Spleen (tissue), 11 donors: ENCODE measurements at regions not wholly inside any gene's neighbourhood (a gene's known extent, or its start where the extent isn't known, plus 50 kb on each side); places are given as distances from the start of the nearest gene placed in this dataset.

Experiments
- DNase-seq: peaks from one replicate; pipeline ENCODE4 v3.0.0-alpha.2; 2020
- H3K27ac ChIP-seq, 8 donors: fragments of 200-600 bp; sonication (generic) in 7 of 8; 1 replicate in 4 of 8; 2 replicates in 4 of 8; pipeline versions ENCODE4 v1.5.0 to v1.8.0; 2016 to 2021; ENCODE audit warnings: inconsistent platforms in 4 of 8, mild to moderate bottlenecking in 4 of 8, moderate library complexity in 1 of 8
- H3K27me3 ChIP-seq, 7 donors: fragments of 200-600 bp; sonication (generic) in 6 of 7; replicated peaks in 1 of 7; 1 replicate in 4 of 7; 2 replicates in 3 of 7; pipeline versions ENCODE4 v1.5.0 to v1.8.0; 2016 to 2021; ENCODE audit warnings: inconsistent platforms in 3 of 7, mild to moderate bottlenecking in 1 of 7
- H3K36me3 ChIP-seq, 6 donors: fragments of 200-600 bp; sonication (generic) in 5 of 6; 1 replicate in 4 of 6; 2 replicates in 2 of 6; pipeline versions ENCODE4 v1.5.0 to v1.8.0; 2016 to 2021; ENCODE audit warnings: inconsistent platforms in 2 of 6
- H3K4me1 ChIP-seq, 6 donors: fragments of 200-600 bp; sonication (generic) in 5 of 6; 1 replicate in 3 of 6; 2 replicates in 3 of 6; pipeline versions ENCODE4 v1.5.0 to v1.8.0; 2016 to 2021; ENCODE audit warnings: inconsistent platforms in 3 of 6
- H3K4me3 ChIP-seq, 8 donors: fragments of 200-600 bp; sonication (generic) in 7 of 8; 1 replicate in 4 of 8; 2 replicates in 4 of 8; pipeline versions ENCODE4 v1.5.0 to v1.8.0; 2016 to 2021; ENCODE audit warnings: inconsistent platforms in 4 of 8, mild to moderate bottlenecking in 4 of 8, moderate library complexity in 2 of 8
- H3K9me3 ChIP-seq, 8 donors: fragments of 200-600 bp; sonication (generic) in 7 of 8; 1 replicate in 4 of 8; 2 replicates in 4 of 8; pipeline versions ENCODE4 v1.5.0 to v1.8.0; 2016 to 2021; ENCODE audit warnings: inconsistent platforms in 4 of 8
- POLR2A ChIP-seq, 3 donors: fragments of 450-650 bp; IDR thresholded peaks; one replicate each; pipeline ENCODE4 v1.5.1; 2017; ENCODE audit warnings: antibody characterized with exemption in 3 of 3, mild to moderate bottlenecking in 1 of 3
- POLR2AphosphoS5 ChIP-seq, 3 donors: sonication (generic); formaldehyde crosslinking; IDR thresholded peaks; one replicate each; pipeline ENCODE4 v1.5.1; 2017; ENCODE audit warnings: antibody characterized with exemption in 3 of 3
- WGBS, 5 donors: extraction: QIAGEN DNeasy Blood & Tissue Kit in 3 of 5; methylation state at CpG; one replicate each; pipeline versions ENCODE4 v1.1.5 to v1.1.7; 2013 to 2018; 5-methylcytosine and 5-hydroxymethylcytosine counted together
- intact Hi-C: fragments of 100-400 bp; cut with DNase I; formaldehyde crosslinking; loops from one replicate; pipeline ENCODE4 v1.15.0; 2023; ENCODE audit warnings: low total_unique reads
- TF ChIP-seq, protein P1 (sequence below), 11 experiments: fragments of 200-600 bp in 7 of 11; fragments of 450-650 bp in 4 of 11; sonication (generic) in 4 of 11; IDR thresholded peaks in 8 of 11; conservative IDR thresholded peaks in 3 of 11; 1 replicate in 7 of 11; 2 replicates in 4 of 11; pipeline versions ENCODE4 v1.4.0 to v1.8.0; 2016 to 2021; ENCODE audit warnings: antibody characterized with exemption in 11 of 11, inconsistent platforms in 4 of 11, mild to moderate bottlenecking in 1 of 11
- donor health status: healthy with polysubstance abuse.
- donor health status: DM: no; HTN: no; CAD: no; lungs with moderate emphysema.
- donor health status: DM: no; HTN: no; CAD: no.
- donor health status: Bipolar disorder and iron deficiency.
- donor health status: healthy.
- donor health status: DM: no; HTN: no; CAD: no.
- donor health status: DM: yes; HTN: yes; CAD: no.

DNA sequence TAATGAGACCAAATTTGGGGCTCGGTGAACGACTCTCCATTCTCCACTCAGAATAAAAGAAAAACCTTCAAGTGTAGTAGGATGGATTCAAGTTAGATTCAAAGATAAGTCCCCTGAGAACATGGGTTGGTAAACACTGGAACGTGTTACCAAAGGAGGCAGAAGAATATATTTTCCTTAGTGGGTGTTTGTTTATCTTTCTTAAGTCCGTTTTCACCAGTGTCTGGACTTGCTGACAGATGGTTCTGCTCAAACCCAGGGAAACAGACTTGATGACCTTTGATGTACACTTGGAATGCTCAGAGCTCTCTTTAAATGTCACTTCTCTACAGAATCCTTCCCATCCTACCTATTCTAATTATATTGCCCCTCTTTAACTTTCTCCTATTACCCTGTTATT is 310.3 kb upstream of the ZNF521 start:
- 73 to 81% (median 76%) methylated on average over 4 of the region's 4 CpGs for WGBS, 5 donors
- no peak for DNase-seq
- Histone ChIP-seq H3K4me3 (no peak overlapping the region), H3K4me1 (no peaks in the 10 kb centered on the region), H3K36me3 (no peaks in the 10 kb centered on the region), H3K27ac (peak overlapping the region in 3 of 8 donors; percentile 14 to 49 (median 34)), H3K9me3 (no peaks in the 10 kb centered on the region), H3K27me3 (no peaks in the 10 kb centered on the region)
- TF ChIP-seq POLR2AphosphoS5 (IDR thresholded peaks at IDR 0.05), result no peak
- no peak for TF ChIP-seq POLR2A (IDR thresholded peaks at IDR 0.05)
- TF ChIP-seq, protein P1, sequence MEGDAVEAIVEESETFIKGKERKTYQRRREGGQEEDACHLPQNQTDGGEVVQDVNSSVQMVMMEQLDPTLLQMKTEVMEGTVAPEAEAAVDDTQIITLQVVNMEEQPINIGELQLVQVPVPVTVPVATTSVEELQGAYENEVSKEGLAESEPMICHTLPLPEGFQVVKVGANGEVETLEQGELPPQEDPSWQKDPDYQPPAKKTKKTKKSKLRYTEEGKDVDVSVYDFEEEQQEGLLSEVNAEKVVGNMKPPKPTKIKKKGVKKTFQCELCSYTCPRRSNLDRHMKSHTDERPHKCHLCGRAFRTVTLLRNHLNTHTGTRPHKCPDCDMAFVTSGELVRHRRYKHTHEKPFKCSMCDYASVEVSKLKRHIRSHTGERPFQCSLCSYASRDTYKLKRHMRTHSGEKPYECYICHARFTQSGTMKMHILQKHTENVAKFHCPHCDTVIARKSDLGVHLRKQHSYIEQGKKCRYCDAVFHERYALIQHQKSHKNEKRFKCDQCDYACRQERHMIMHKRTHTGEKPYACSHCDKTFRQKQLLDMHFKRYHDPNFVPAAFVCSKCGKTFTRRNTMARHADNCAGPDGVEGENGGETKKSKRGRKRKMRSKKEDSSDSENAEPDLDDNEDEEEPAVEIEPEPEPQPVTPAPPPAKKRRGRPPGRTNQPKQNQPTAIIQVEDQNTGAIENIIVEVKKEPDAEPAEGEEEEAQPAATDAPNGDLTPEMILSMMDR (IDR thresholded peaks at IDR 0.05 in 8 of 11, conservative IDR thresholded peaks at IDR 0.05 in 3 of 11), result no peak
- intact Hi-C loops, result no loop called here

DNA sequence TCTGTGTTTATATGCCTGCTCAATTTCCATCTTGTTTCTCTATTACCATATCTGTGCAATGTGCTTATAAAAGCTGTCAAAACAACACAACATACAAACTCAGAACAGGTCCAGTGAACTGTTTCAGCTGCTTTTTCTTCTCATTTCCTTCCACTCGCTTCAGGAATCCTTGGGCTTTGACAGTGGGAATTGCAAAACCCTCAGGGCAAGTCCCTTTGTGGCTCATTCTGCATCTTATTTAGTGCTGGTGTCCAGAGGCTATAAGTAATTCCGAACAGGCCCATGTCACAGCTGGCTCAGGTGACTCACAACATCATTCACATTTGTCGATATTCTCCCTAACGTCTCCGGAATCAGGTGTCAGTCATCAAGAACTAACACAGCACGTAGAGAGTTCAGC is 309.9 kb upstream of the ZNF521 start:
- Histone ChIP-seq H3K27ac (peak overlapping the region in 3 of 8 donors; percentile 14 to 49 (median 34)), H3K27me3 (no peaks in the 10 kb centered on the region), H3K4me1 (no peaks in the 10 kb centered on the region), H3K36me3 (no peaks in the 10 kb centered on the region), H3K9me3 (no peaks in the 10 kb centered on the region), H3K4me3 (no peak overlapping the region)
- TF ChIP-seq POLR2AphosphoS5 (IDR thresholded peaks at IDR 0.05) (no peak), POLR2A (IDR thresholded peaks at IDR 0.05) (no peak)
- TF ChIP-seq, protein P1 (IDR thresholded peaks at IDR 0.05 in 8 of 11, conservative IDR thresholded peaks at IDR 0.05 in 3 of 11), result no peak
- intact Hi-C loops, result no loop called here
- 75 to 87% (median 79%) methylated on average over 6 of the region's 6 CpGs for WGBS, 5 donors
- DNase-seq, result no peak

GRCh38 chr18:25659541-25659940 is 307.6 kb upstream of the ZNF521 start:
- no peaks in the 10 kb centered on the region for H3K36me3 ChIP-seq
- intact Hi-C loops, result no loop called here
- DNase-seq, result no peak
- no peaks in the 10 kb centered on the region for H3K27me3 ChIP-seq
- 76 to 89% (median 80%) methylated on average over 6 of the region's 6 CpGs for WGBS, 5 donors
- TF ChIP-seq, protein P1 (IDR thresholded peaks at IDR 0.05 in 8 of 11, conservative IDR thresholded peaks at IDR 0.05 in 3 of 11), result no peak
- TF ChIP-seq POLR2AphosphoS5 (IDR thresholded peaks at IDR 0.05), result no peak
- no peak for TF ChIP-seq POLR2A (IDR thresholded peaks at IDR 0.05)
- no peaks in the 10 kb centered on the region for H3K9me3 ChIP-seq
- H3K4me3 ChIP-seq, result no peak overlapping the region
- H3K4me1 ChIP-seq, result no peaks in the 10 kb centered on the region
- no peak overlapping the region for H3K27ac ChIP-seq

- 82 to 87% (median 85%) methylated on average over 4 of the region's 4 CpGs for WGBS, 5 donors
- TF ChIP-seq POLR2AphosphoS5 (IDR thresholded peaks at IDR 0.05) (no peak), POLR2A (IDR thresholded peaks at IDR 0.05) (no peak)
- TF ChIP-seq, protein P1 (IDR thresholded peaks at IDR 0.05 in 8 of 11, conservative IDR thresholded peaks at IDR 0.05 in 3 of 11), result no peak
- intact Hi-C loops, result no loop called here
Measured at GRCh38 chr18:25658476-25658875, 306.5 kb upstream of the ZNF521 start.

More at GRCh38 chr18:25658476-25658875, 306.5 kb upstream of the ZNF521 start:
- H3K9me3 ChIP-seq, result no peaks in the 10 kb centered on the region
- no peaks in the 10 kb centered on the region for H3K4me1 ChIP-seq
- H3K27me3 ChIP-seq, result no peaks in the 10 kb centered on the region
- no peak overlapping the region for H3K4me3 ChIP-seq
- H3K27ac ChIP-seq, result no peak overlapping the region
- no peaks in the 10 kb centered on the region for H3K36me3 ChIP-seq
- no peak for DNase-seq
